B cell (primary cell): ENCODE measurements at regions not wholly inside any gene's neighbourhood (a gene's known extent, or its start where the extent isn't known, plus 50 kb on each side); places are given as distances from the start of the nearest gene placed in this dataset.

Experiments
- ATAC-seq: fragments of 200-7000 bp; cut with Tn5 transposase; one replicate; pipeline ENCODE4 v1.10.0; 2021; ENCODE audit warnings: low read depth, mild to moderate bottlenecking, moderate number of reproducible peaks, moderate library complexity
- CTCF ChIA-PET: fragments of 350-600 bp; sonication (Branson Sonifier 250); formaldehyde crosslinking; loops from one replicate; lab custom pipeline; 2021; ENCODE audit warnings: antibody characterized with exemption, inconsistent platforms; lab: Charles Lee
- POLR2A ChIA-PET: fragments of 350-600 bp; sonication (Branson Sonifier 250); formaldehyde crosslinking; loops from one replicate; lab custom pipeline; 2021; ENCODE audit warnings: antibody characterized with exemption; lab: Charles Lee
- DNase-seq: peaks from one replicate; pipeline ENCODE4 v3.0.0; 2013
- H2AFZ ChIP-seq: 2 replicates; pipeline ENCODE4 v1.6.1; 2012; ENCODE audit warnings: mild to moderate bottlenecking, low read depth, low read length; ENCODE audit not compliant: insufficient read depth, poor library complexity, severe bottlenecking
- H3K27ac ChIP-seq, 2 donors: 1 replicate in 1 of 2; 2 replicates in 1 of 2; pipeline ENCODE4 v1.5.1; 2012 to 2013; ENCODE audit warnings: low read length in 2 of 2, mild to moderate bottlenecking in 2 of 2, moderate library complexity in 1 of 2
- H3K27me3 ChIP-seq, 4 experiments: fragments of 200-600 bp in 1 of 4; sonication (generic) in 1 of 4; replicated peaks in 1 of 4; 1 replicate in 2 of 4; 2 replicates in 2 of 4; pipeline versions ENCODE4 v1.6.1 to v1.7.0; 2013 to 2016; ENCODE audit warnings: low read length in 3 of 4, mild to moderate bottlenecking in 2 of 4, mixed read lengths in 1 of 4, moderate library complexity in 1 of 4; ENCODE audit not compliant: insufficient read depth in 4 of 4, control insufficient read depth in 3 of 4; ENCODE audit errors: control extremely low read depth in 1 of 4
- H3K36me3 ChIP-seq, 2 experiments: replicated peaks in 1 of 2; 1 replicate in 1 of 2; 2 replicates in 1 of 2; pipeline versions ENCODE4 v1.6.1 to v1.7.1; 2013; ENCODE audit warnings: low read length in 1 of 2; ENCODE audit not compliant: insufficient read depth in 2 of 2, control insufficient read depth in 1 of 2; ENCODE audit errors: control extremely low read depth in 1 of 2, extremely low read depth in 1 of 2
- H3K4me1 ChIP-seq, 2 donors: fragments of 200-600 bp in 1 of 2; sonication (generic) in 1 of 2; 1 replicate in 1 of 2; 2 replicates in 1 of 2; pipeline versions ENCODE4 v1.5.1 to v1.6.1; 2013 to 2017; ENCODE audit warnings: low read length in 2 of 2; ENCODE audit not compliant: control insufficient read depth in 2 of 2, insufficient read depth in 2 of 2
- H3K4me2 ChIP-seq: replicated peaks from 2 replicates; pipeline ENCODE3; 2012; ENCODE audit warnings: mild to moderate bottlenecking, low read depth, low read length; ENCODE audit not compliant: poor library complexity, severe bottlenecking
- H3K4me3 ChIP-seq, 5 experiments: fragments of 200-600 bp in 1 of 5; sonication (generic) in 1 of 5; 1 replicate in 3 of 5; 2 replicates in 2 of 5; pipeline versions ENCODE4 v1.5.1 to v1.7.0; 2011 to 2016; ENCODE audit warnings: low read length in 4 of 5, mild to moderate bottlenecking in 4 of 5, low read depth in 2 of 5, control low read depth in 1 of 5, moderate library complexity in 1 of 5; ENCODE audit not compliant: insufficient read depth in 1 of 5; ENCODE audit errors: control extremely low read depth in 1 of 5, extremely low read depth in 1 of 5
- H3K79me2 ChIP-seq: fragments of 200-600 bp; sonication (generic); one replicate; pipeline ENCODE4 v1.6.0; 2016; ENCODE audit warnings: low read length; ENCODE audit not compliant: control insufficient read depth, insufficient read depth
- H3K9ac ChIP-seq: fragments of 200-600 bp; sonication (generic); 2 replicates; pipeline ENCODE4 v1.6.1; 2017; ENCODE audit warnings: mild to moderate bottlenecking, low read length, moderate library complexity
- H3K9me3 ChIP-seq, 3 donors: one replicate each; pipeline versions ENCODE4 v1.6.1 to v1.7.1; 2013; ENCODE audit warnings: low read length in 2 of 3; ENCODE audit not compliant: control insufficient read depth in 2 of 3, insufficient read depth in 1 of 3; ENCODE audit errors: control extremely low read depth in 1 of 3
- H4K20me1 ChIP-seq: 2 replicates; pipeline ENCODE4 v1.6.0; 2012; ENCODE audit warnings: mild to moderate bottlenecking, low read length; ENCODE audit not compliant: insufficient read depth, control insufficient read depth, poor library complexity, severe bottlenecking
- H3K27ac Mint-ChIP-seq: one replicate; pipeline ENCODE4 v1.8.0; 2021; ENCODE audit warnings: mixed read lengths
- H3K27me3 Mint-ChIP-seq: one replicate; pipeline ENCODE4 v1.8.0; 2021; ENCODE audit warnings: mixed read lengths
- H3K4me1 Mint-ChIP-seq: one replicate; pipeline ENCODE4 v1.8.0; 2021; ENCODE audit warnings: mixed read lengths
- H3K4me3 Mint-ChIP-seq: one replicate; pipeline ENCODE4 v1.8.0; 2021; ENCODE audit warnings: mixed read lengths
- H3K9me3 Mint-ChIP-seq: one replicate; pipeline ENCODE4 v1.8.0; 2022; ENCODE audit warnings: mixed read lengths; ENCODE audit not compliant: insufficient read depth
- CTCF ChIP-seq: fragments of 200-600 bp; IDR thresholded peaks from one replicate; pipeline ENCODE4 v1.8.0; 2022; ENCODE audit warnings: antibody characterized with exemption, mild to moderate bottlenecking
- EZH2 ChIP-seq: IDR thresholded peaks from 2 replicates; pipeline ENCODE4 v1.6.1; 2012; ENCODE audit warnings: borderline replicate concordance, low read depth, mild to moderate bottlenecking, moderate library complexity, low read length; ENCODE audit not compliant: insufficient read depth, poor library complexity, severe bottlenecking
- WGBS: methylation state at CpG from one replicate; pipeline ENCODE4 v1.1.5; 2013; ENCODE audit warnings: missing lambda C conversion rate; ENCODE audit not compliant: insufficient coverage; 5-methylcytosine and 5-hydroxymethylcytosine counted together
- intact Hi-C: fragments of 100-400 bp; cut with micrococcal nuclease; formaldehyde crosslinking; loops from one replicate; pipeline ENCODE4 v1.10.0; 2022

- Mint-ChIP-seq H3K27ac (no peak overlapping the region), H3K4me3 (no peak overlapping the region), H3K9me3 (no peaks in the 10 kb centered on the region), H3K27me3 (no peaks in the 10 kb centered on the region), H3K4me1 (no peaks in the 10 kb centered on the region)
- H3K27me3 ChIP-seq = no peaks in the 10 kb centered on the region
- intact Hi-C loops = no loop called here
- no peaks in the 10 kb centered on the region for H3K79me2 ChIP-seq
- no peak overlapping the region for H2AFZ ChIP-seq
- H3K9ac ChIP-seq = no peak overlapping the region
- ChIA-PET POLR2A (no interaction called here), CTCF (no interaction called here)
- DNase-seq (no peak), ATAC-seq (no peak)
- H3K4me2 ChIP-seq = no peak overlapping the region
- no peak overlapping the region for H3K4me3 ChIP-seq
- H4K20me1 ChIP-seq = no peaks in the 10 kb centered on the region
- H3K4me1 ChIP-seq = no peaks in the 10 kb centered on the region
- H3K36me3 ChIP-seq = no peaks in the 10 kb centered on the region
- H3K9me3 ChIP-seq = no peaks in the 10 kb centered on the region
- TF ChIP-seq CTCF (no peak), EZH2 (no peak)
- no peak overlapping the region for H3K27ac ChIP-seq
These were observed 63.5 kb upstream of the MAMLD1 start for GRCh38 chrX:150299579-150299978.

DNA sequence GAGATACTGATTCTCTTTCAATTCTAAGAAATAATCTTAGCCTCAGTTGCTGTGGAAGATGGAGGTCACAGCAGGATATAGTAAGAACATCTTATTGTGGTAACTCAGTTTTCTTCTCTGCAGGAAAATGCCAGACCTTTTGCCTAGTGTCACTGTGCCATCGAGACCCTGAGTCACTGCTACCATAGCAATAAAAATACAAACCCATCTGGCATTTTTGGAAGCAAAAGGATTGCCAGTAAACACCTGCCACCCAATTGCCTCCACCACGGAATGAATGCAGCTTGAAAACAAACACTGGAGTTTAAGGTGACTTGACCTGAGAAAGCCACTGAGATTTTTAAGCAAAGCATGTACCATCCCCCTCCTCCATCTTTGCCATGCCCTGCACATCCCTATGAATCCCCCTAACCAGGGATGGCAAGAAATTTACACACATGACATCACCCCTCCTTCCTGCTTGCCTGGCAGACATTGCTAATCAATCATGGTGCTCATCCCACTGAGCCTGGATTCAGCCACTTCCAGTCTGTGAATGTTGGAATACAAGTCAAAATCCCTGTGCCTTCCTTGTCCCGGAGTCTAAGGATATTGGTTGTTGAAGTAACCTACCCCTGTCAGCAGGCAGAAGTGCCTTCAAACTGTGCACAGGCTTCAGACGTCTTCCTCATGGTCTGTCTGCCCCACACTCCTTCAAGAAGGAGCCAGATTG is 59.6 kb upstream of the MAMLD1 start:
- no peaks in the 10 kb centered on the region for H3K79me2 ChIP-seq
- H3K9me3 ChIP-seq = no peaks in the 10 kb centered on the region
- no peak overlapping the region for H3K4me3 ChIP-seq
- H3K27ac ChIP-seq = no peak overlapping the region
- DNase-seq = no peak
- ATAC-seq = no peak
- no peaks in the 10 kb centered on the region for H3K4me1 Mint-ChIP-seq
- H3K27ac Mint-ChIP-seq = no peak overlapping the region
- 67% methylated on average over 1 of the region's 4 CpGs for WGBS
- no peak for TF ChIP-seq CTCF
- TF ChIP-seq EZH2 = no peak
- no peaks in the 10 kb centered on the region for H4K20me1 ChIP-seq
- CTCF ChIA-PET = no interaction called here
- no peaks in the 10 kb centered on the region for H3K27me3 ChIP-seq
- no peak overlapping the region for H3K4me3 Mint-ChIP-seq
- no peak overlapping the region for H3K4me2 ChIP-seq
- intact Hi-C loops = no loop called here
- H3K36me3 ChIP-seq = no peaks in the 10 kb centered on the region
- H3K9ac ChIP-seq = no peak overlapping the region
- POLR2A ChIA-PET = no interaction called here
- no peaks in the 10 kb centered on the region for H3K27me3 Mint-ChIP-seq
- H3K4me1 ChIP-seq = no peaks in the 10 kb centered on the region
- no peak overlapping the region for H2AFZ ChIP-seq
- H3K9me3 Mint-ChIP-seq = no peaks in the 10 kb centered on the region
